ENCODE measurements at regions not wholly inside any gene's neighbourhood (a gene's known extent, or its start where the extent isn't known, plus 50 kb on each side); places are given as distances from the start of the nearest gene placed in this dataset.

DNA sequence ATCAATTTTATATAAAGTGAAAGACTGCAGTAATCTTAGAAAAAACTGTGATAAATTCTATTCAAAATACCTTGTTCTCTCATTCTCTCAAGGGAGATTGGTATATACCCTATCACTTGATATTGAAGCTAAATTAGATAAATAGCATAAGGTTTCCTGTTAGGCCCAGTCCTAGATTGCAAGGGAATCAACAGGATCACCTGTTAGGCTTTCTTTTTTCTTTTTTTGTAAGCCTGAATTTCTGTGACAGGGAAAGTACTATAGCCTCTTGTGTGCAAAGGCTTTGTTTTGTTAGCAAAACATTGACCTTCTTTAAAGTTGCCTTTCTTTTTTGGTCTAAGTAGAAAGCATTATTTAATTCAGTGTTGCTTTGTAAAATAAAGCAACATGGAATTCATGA lies 100.0 kb downstream of the HAUS1 start:
- H3K4me1 Mint-ChIP-seq (ENCODE audit: low read depth, unreplicated experiment) = no peaks in the 10 kb centered on the region
- H3K4me3 Mint-ChIP-seq (ENCODE audit: unreplicated experiment) = no peak overlapping the region
- no peak for DNase-seq
- BruUV-seq (replicated peaks) = no TSS peak
- Histone ChIP-seq H3K4me1 (no peaks in the 10 kb centered on the region; the same call in 1 of the 2 replicates), H3K4me3 (ENCODE audit: low read depth, low read length) (no peak overlapping the region), H3K36me3 (ENCODE audit: control insufficient read depth, insufficient read depth, low read length) (no peaks in the 10 kb centered on the region), H3K9me3 (no peaks in the 10 kb centered on the region), H3K27me3 (replicated peaks; ENCODE audit: control insufficient read depth, insufficient read depth, low read length) (no peaks in the 10 kb centered on the region)
- H3K36me3 Mint-ChIP-seq (ENCODE audit: insufficient read depth, unreplicated experiment) = peaks cover 7% of the 10 kb centered on the region
- no peaks in the 10 kb centered on the region for H3K27me3 Mint-ChIP-seq (ENCODE audit: insufficient read depth, unreplicated experiment)
- H3K9me3 Mint-ChIP-seq (ENCODE audit: unreplicated experiment) = no peaks in the 10 kb centered on the region
- TF ChIP-seq, protein P1, sequence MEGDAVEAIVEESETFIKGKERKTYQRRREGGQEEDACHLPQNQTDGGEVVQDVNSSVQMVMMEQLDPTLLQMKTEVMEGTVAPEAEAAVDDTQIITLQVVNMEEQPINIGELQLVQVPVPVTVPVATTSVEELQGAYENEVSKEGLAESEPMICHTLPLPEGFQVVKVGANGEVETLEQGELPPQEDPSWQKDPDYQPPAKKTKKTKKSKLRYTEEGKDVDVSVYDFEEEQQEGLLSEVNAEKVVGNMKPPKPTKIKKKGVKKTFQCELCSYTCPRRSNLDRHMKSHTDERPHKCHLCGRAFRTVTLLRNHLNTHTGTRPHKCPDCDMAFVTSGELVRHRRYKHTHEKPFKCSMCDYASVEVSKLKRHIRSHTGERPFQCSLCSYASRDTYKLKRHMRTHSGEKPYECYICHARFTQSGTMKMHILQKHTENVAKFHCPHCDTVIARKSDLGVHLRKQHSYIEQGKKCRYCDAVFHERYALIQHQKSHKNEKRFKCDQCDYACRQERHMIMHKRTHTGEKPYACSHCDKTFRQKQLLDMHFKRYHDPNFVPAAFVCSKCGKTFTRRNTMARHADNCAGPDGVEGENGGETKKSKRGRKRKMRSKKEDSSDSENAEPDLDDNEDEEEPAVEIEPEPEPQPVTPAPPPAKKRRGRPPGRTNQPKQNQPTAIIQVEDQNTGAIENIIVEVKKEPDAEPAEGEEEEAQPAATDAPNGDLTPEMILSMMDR (IDR thresholded peaks at IDR 0.05; ENCODE audit: insufficient read depth in 1 of 2, low read depth in 1 of 2, low read length in 1 of 2, severe bottlenecking in 1 of 2, unreplicated experiment in 1 of 2) = no peak
- ChIA-PET CTCF (no interaction called here), POLR2A (no interaction called here)
- H3K27ac Mint-ChIP-seq (ENCODE audit: unreplicated experiment) = no peak overlapping the region
- intact Hi-C loops (cut with micrococcal nuclease; ENCODE audit: unreplicated experiment) = no loop called here

DNA sequence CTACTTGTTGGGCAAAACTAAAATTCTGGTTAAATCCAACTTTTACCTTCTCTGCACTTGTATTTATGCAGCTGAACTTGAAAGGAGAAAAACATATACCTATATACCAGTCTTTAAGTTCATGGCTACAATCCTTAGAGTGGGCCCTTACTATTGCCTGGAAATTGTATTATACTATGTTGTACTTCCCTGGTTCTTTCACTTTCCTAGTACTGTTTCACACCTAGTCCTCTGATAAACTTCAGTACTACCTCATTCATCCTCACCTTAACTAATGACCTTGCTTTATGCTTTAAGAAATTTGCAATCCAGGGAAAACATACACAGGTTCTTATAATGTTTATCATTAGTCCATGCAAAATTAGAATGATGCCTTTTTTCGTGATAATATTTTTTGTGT lies 103.8 kb downstream of the HAUS1 start:
- no TSS peak for BruUV-seq (replicated peaks)
- H3K36me3 ChIP-seq (ENCODE audit: control insufficient read depth, insufficient read depth, low read length) = no peaks in the 10 kb centered on the region
- no peak overlapping the region for H3K4me3 ChIP-seq (ENCODE audit: low read depth, low read length)
- intact Hi-C loops (cut with micrococcal nuclease; ENCODE audit: unreplicated experiment) = no loop called here
- ChIA-PET CTCF (no interaction called here), POLR2A (no interaction called here)
- H3K27me3 ChIP-seq (replicated peaks; ENCODE audit: control insufficient read depth, insufficient read depth, low read length) = no peaks in the 10 kb centered on the region
- H3K9me3 ChIP-seq = no peaks in the 10 kb centered on the region
- H3K27ac Mint-ChIP-seq (ENCODE audit: unreplicated experiment) = no peak overlapping the region
- H3K36me3 Mint-ChIP-seq (ENCODE audit: insufficient read depth, unreplicated experiment) = peaks cover 13% of the 10 kb centered on the region
- H3K4me3 Mint-ChIP-seq (ENCODE audit: unreplicated experiment) = no peak overlapping the region
- no peaks in the 10 kb centered on the region for H3K4me1 ChIP-seq
- no peaks in the 10 kb centered on the region for H3K27me3 Mint-ChIP-seq (ENCODE audit: insufficient read depth, unreplicated experiment)
- no peaks in the 10 kb centered on the region for H3K4me1 Mint-ChIP-seq (ENCODE audit: low read depth, unreplicated experiment)
- no peaks in the 10 kb centered on the region for H3K9me3 Mint-ChIP-seq (ENCODE audit: unreplicated experiment)
- TF ChIP-seq, protein P1 (IDR thresholded peaks at IDR 0.05; ENCODE audit: insufficient read depth in 1 of 2, low read depth in 1 of 2, low read length in 1 of 2, severe bottlenecking in 1 of 2, unreplicated experiment in 1 of 2) = no peak
- DNase-seq = no peak

- Histone ChIP-seq H3K4me1 (no peaks in the 10 kb centered on the region), H3K4me3 (ENCODE audit: low read depth, low read length) (no peak overlapping the region), H3K9me3 (no peaks in the 10 kb centered on the region), H3K36me3 (ENCODE audit: control insufficient read depth, insufficient read depth, low read length) (no peaks in the 10 kb centered on the region), H3K27me3 (replicated peaks; ENCODE audit: control insufficient read depth, insufficient read depth, low read length) (no peaks in the 10 kb centered on the region)
- TF ChIP-seq, protein P1 (IDR thresholded peaks at IDR 0.05; ENCODE audit: insufficient read depth in 1 of 2, low read depth in 1 of 2, low read length in 1 of 2, severe bottlenecking in 1 of 2, unreplicated experiment in 1 of 2) = no peak
- BruUV-seq (replicated peaks) = no TSS peak
- DNase-seq = no peak
- Mint-ChIP-seq H3K27ac (ENCODE audit: unreplicated experiment) (no peak overlapping the region), H3K4me1 (ENCODE audit: low read depth, unreplicated experiment) (no peaks in the 10 kb centered on the region), H3K36me3 (ENCODE audit: insufficient read depth, unreplicated experiment) (peaks cover 13% of the 10 kb centered on the region), H3K27me3 (ENCODE audit: insufficient read depth, unreplicated experiment) (no peaks in the 10 kb centered on the region), H3K9me3 (ENCODE audit: unreplicated experiment) (no peaks in the 10 kb centered on the region), H3K4me3 (ENCODE audit: unreplicated experiment) (no peak overlapping the region)
- ChIA-PET CTCF (no interaction called here), POLR2A (no interaction called here)
- intact Hi-C loops (cut with micrococcal nuclease; ENCODE audit: unreplicated experiment) = no loop called here
Measured at GRCh38 chr18:46209161-46209560, 105.0 kb downstream of the HAUS1 start.

Measured in Caco-2 (cell line).